Femur (tissue), 1 donor: ENCODE measurements at regions not wholly inside any gene's neighbourhood (a gene's known extent, or its start where the extent isn't known, plus 50 kb on each side); places are given as distances from the start of the nearest gene placed in this dataset.
A peak's percentile ranks its signal among the peaks of the same experiment; 100 is the strongest.
"Not testable (repeated sequence)": the region's sequence is repeated elsewhere in the genome, so short reads cannot be mapped to it uniquely, and the experiment has no call there.

ENCODE experiments used
- DNase-seq: peaks from one replicate; pipeline ENCODE4 v3.0.0-alpha.2; 2017

GRCh38 chr10:133785846-133786602 is 159.4 kb upstream of the FRG2B start:
- not testable (repeated sequence) for DNase-seq

- DNase-seq: not testable (repeated sequence)
Measured at GRCh38 chr10:133785178-133785577, 158.6 kb upstream of the FRG2B start.

- not testable (repeated sequence) for DNase-seq
Measured at GRCh38 chr10:133765308-133765707, 138.7 kb upstream of the FRG2B start.

GRCh38 chr10:133764823-133765209 is 138.2 kb upstream of the FRG2B start:
- not testable (repeated sequence) for DNase-seq

GRCh38 chr10:133763875-133764822 is 137.6 kb upstream of the FRG2B start:
- DNase-seq: peak; percentile 2

- DNase-seq: not testable (repeated sequence)
Measured at GRCh38 chr10:133763190-133763589, 136.6 kb upstream of the FRG2B start.

GRCh38 chr10:133753545-133753944 is 127.0 kb upstream of the FRG2B start:
- DNase-seq: not testable (repeated sequence)
